ENCODE measurements at regions not wholly inside any gene's neighbourhood (a gene's known extent, or its start where the extent isn't known, plus 50 kb on each side); places are given as distances from the start of the nearest gene placed in this dataset.

GRCh38 chr1:63051886-63052285 lies 268.0 kb downstream of the ATG4C start:
- TF ChIP-seq EZH2 (IDR thresholded peaks at IDR 0.05) (no peak), FOXP2 (optimal IDR thresholded peaks at IDR 0.05; ENCODE audit: control extremely low read depth, extremely low read length, insufficient read depth) (no peak), POLR2AphosphoS5 (IDR thresholded peaks at IDR 0.05; ENCODE audit: borderline replicate concordance, low read depth, low read length) (no peak)

Measured in SK-N-MC (cell line).